Activated T-cell treated with anti-CD3 and anti-CD28 coated beads, Interleukin-2, amount 50 U/mL, for 4 hours (primary cell): ENCODE measurements at regions not wholly inside any gene's neighbourhood (a gene's known extent, or its start where the extent isn't known, plus 50 kb on each side); places are given as distances from the start of the nearest gene placed in this dataset.

Experiments
- ATAC-seq, 2 donors: fragments of 200-7000 bp; cut with Tn5 transposase; one replicate each; pipeline ENCODE4 v1.10.0; 2021
- DNase-seq: peaks from one replicate; pipeline ENCODE4 v3.0.0-alpha.2; 2020
- H3K27me3 Mint-ChIP-seq: one replicate; pipeline ENCODE4 v1.8.0; 2021; ENCODE audit warnings: low read depth, mixed read lengths
- H3K36me3 Mint-ChIP-seq: one replicate; pipeline ENCODE4 v1.8.0; 2022; ENCODE audit warnings: mixed read lengths; ENCODE audit not compliant: insufficient read depth
- H3K4me1 Mint-ChIP-seq: one replicate; pipeline ENCODE4 v1.8.0; 2021; ENCODE audit warnings: low read depth, mixed read lengths
- H3K4me3 Mint-ChIP-seq: one replicate; pipeline ENCODE4 v1.8.0; 2021; ENCODE audit warnings: mild to moderate bottlenecking, moderate library complexity, mixed read lengths
- H3K9me3 Mint-ChIP-seq: one replicate; pipeline ENCODE4 v1.8.0; 2021; ENCODE audit warnings: mixed read lengths

GRCh38 chr3:174755833-174756829, 103.0 kb upstream of the NAALADL2 start:
- ATAC-seq, result no peak
- no peak overlapping the region for H3K4me3 Mint-ChIP-seq

DNA sequence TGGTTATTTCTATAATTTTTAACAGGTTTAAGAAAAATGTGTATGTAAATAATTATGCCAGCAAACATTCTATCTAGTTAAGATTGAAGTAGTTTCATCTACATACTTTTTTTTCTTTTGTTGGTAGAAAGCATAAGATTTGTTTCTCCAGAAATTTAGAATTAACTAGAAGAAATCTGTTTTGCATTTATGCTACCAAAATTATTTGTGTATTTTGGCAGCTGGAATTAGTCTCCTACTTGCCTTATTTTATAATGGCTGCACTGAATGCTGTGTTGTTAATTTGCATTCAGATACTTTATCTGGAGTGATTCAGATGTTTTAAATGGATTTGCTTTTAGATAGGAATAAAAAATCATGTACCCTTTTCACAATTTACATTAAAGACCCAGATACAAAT, 100.2 kb upstream of the NAALADL2 start:
- no peaks in the 10 kb centered on the region for H3K36me3 Mint-ChIP-seq
- peaks cover 8% of the 10 kb centered on the region for H3K9me3 Mint-ChIP-seq
- no peak overlapping the region for H3K4me3 Mint-ChIP-seq
- H3K4me1 Mint-ChIP-seq, result no peaks in the 10 kb centered on the region
- H3K27me3 Mint-ChIP-seq, result no peaks in the 10 kb centered on the region
- ATAC-seq (no peak), DNase-seq (no peak)

More at GRCh38 chr3:174755833-174756829, 103.0 kb upstream of the NAALADL2 start:
- Mint-ChIP-seq H3K4me1 (no peaks in the 10 kb centered on the region), H3K9me3 (peaks cover 13% of the 10 kb centered on the region), H3K27me3 (no peaks in the 10 kb centered on the region), H3K36me3 (no peaks in the 10 kb centered on the region)
- DNase-seq, result no peak

DNA sequence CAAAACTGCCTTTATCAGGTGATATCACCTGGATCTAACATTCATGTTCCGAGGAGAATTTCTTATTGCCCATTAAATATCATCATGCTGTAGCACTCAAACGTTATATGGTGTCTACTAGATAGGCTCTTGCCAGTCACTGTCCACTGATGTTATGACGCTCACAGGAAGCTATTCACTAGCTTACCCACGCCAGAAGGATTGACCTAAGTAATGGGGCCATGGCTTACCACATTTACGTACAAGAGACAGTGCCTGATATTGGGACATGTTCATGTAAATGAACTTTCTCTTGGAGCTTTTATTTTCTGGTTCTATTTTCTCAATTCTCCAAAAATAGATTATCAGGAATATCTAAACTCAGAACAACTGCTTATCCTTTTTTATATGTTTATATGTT, 91.7 kb upstream of the NAALADL2 start:
- DNase-seq (no peak), ATAC-seq (no peak)
- Mint-ChIP-seq H3K27me3 (no peaks in the 10 kb centered on the region), H3K4me3 (no peak overlapping the region), H3K9me3 (peaks cover 9% of the 10 kb centered on the region), H3K36me3 (no peaks in the 10 kb centered on the region), H3K4me1 (no peaks in the 10 kb centered on the region)

DNA sequence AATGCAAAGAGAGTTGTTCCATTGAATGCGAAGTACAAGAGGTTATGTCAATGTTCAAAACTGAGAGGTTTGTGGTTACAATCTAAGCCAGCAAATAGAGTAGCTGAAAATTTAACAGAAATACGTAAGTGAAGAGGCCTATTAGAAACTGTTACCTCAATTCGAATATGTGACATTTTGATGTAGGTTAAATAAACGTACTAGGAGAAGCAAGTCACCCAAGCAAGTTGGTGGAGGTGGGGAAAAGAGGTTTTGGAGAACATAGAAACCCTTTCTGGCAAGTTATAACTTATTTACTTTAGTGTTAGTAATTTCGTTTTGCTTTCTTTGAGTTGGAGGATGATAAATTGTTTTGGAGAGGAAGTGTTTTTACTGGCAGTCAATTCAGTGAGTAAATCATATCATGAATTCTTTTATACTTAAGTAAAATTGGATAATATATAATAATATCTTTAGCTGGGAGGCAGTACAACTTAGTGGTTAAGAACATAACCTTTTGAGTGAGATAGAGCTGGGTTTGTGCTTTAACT, 91.2 kb upstream of the NAALADL2 start:
- H3K4me1 Mint-ChIP-seq, result no peaks in the 10 kb centered on the region
- no peaks in the 10 kb centered on the region for H3K27me3 Mint-ChIP-seq
- ATAC-seq (no peak), DNase-seq (no peak)
- peaks cover 9% of the 10 kb centered on the region for H3K9me3 Mint-ChIP-seq
- H3K36me3 Mint-ChIP-seq, result no peaks in the 10 kb centered on the region
- no peak overlapping the region for H3K4me3 Mint-ChIP-seq

- Mint-ChIP-seq H3K27me3 (no peaks in the 10 kb centered on the region), H3K4me1 (no peaks in the 10 kb centered on the region), H3K9me3 (peaks cover 12% of the 10 kb centered on the region), H3K36me3 (no peaks in the 10 kb centered on the region), H3K4me3 (no peak overlapping the region)
- no peak for ATAC-seq
- DNase-seq, result no peak
Observed at GRCh38 chr3:174769171-174769570, 90.0 kb upstream of the NAALADL2 start.

DNA sequence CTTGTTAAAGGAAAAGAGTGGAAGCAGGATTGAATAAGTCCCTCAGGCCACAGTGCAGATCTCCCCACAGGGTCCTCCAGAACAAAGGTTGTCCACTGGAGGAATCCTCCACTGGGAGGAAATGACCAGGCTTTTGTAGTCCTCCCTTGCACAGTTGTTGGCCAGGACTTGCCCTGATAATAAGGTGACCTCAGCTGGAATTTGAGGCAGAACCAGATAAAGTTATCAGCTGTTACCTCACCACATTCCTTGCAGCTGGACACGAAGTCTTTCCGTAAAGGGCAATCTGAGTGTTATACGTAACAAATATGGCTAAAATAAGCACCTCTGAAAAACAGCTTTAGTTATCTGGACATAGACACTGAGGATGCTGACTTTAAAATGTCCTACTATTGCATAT, 83.5 kb upstream of the NAALADL2 start:
- Mint-ChIP-seq H3K4me3 (no peak overlapping the region), H3K9me3 (peaks cover 4% of the 10 kb centered on the region), H3K4me1 (no peaks in the 10 kb centered on the region), H3K27me3 (no peaks in the 10 kb centered on the region), H3K36me3 (no peaks in the 10 kb centered on the region)
- DNase-seq (no peak), ATAC-seq (no peak)

DNA sequence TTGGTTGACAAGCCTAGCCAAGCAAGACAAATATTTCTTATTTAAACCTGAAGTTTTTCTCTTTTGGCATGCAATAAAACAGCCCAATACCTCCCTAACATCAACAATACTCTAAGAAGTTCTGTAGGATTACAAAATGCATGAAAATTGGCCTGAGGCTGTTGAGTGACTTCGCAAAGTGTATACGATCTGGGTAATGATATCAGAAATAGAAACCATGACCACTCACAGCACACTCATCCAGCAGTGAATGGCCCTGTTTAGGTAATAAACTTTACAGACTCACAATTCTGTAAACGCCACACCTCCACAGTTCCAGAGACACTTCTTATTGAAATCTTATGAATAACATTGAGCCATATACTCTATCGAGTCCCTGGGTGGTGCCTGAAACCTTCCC, 83.0 kb upstream of the NAALADL2 start:
- H3K36me3 Mint-ChIP-seq, result no peaks in the 10 kb centered on the region
- peaks cover 4% of the 10 kb centered on the region for H3K9me3 Mint-ChIP-seq
- no peak overlapping the region for H3K4me3 Mint-ChIP-seq
- no peaks in the 10 kb centered on the region for H3K4me1 Mint-ChIP-seq
- DNase-seq (no peak), ATAC-seq (no peak)
- no peaks in the 10 kb centered on the region for H3K27me3 Mint-ChIP-seq

DNA sequence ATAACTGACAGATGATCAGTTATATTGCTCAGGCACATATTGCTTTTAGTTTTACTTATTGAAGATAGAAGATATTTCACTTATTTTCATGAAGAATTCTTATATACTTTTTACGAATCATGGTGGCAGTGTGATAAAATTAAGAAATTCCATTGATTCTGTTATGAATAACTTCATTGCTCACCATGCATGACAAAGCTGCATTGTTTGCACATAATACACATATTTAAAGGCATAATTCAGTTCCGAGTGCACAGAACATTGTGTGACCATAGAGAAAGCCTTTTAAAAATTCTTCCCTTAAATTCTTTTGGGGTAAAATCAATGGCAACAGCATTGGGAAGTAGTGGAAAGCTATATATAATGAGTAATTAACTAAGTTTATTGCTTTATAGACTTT, 82.5 kb upstream of the NAALADL2 start:
- DNase-seq (no peak), ATAC-seq (no peak)
- Mint-ChIP-seq H3K4me3 (no peak overlapping the region), H3K27me3 (no peaks in the 10 kb centered on the region), H3K9me3 (peaks cover 4% of the 10 kb centered on the region), H3K4me1 (no peaks in the 10 kb centered on the region), H3K36me3 (no peaks in the 10 kb centered on the region)

DNA sequence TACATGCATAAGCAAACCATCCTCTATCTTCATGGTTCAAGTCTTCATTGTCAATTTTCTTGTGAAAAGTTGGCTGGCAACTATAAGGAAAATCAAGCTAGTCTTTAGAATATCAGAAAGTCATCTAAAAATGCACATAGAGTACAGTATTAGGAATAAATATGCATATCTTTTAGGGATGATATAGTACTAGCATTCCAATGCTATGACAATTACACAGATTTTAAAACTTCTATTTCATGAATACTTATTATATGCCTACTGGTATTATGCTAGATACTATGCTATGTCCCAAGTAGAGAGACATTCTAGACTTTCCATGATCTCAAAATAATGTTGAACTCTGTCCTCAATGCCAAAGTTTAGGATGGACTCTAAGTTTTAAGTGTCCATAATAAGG, 81.3 kb upstream of the NAALADL2 start:
- no peaks in the 10 kb centered on the region for H3K36me3 Mint-ChIP-seq
- H3K27me3 Mint-ChIP-seq, result no peaks in the 10 kb centered on the region
- peaks cover 4% of the 10 kb centered on the region for H3K9me3 Mint-ChIP-seq
- no peak for ATAC-seq
- H3K4me1 Mint-ChIP-seq, result no peaks in the 10 kb centered on the region
- no peak overlapping the region for H3K4me3 Mint-ChIP-seq
- DNase-seq, result no peak

DNA sequence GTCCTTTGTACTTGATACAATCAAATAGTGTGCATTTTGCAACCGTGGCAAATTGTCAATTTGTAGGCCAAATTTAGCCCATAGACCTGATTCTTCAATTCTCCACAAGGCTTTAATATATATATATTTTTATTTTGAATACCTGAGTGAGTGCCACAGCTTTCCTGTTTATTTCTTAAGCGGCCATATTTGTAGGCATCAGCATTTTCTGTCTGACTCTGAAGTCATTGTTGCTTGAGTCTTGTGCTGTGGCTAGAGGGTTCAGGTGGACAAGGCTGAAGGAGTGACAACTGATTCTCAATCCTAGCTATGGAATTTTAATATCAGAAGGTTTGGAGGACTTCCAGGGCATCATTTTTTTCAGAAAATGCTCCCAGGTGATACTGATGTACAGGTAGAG, 75.6 kb upstream of the NAALADL2 start:
- H3K4me1 Mint-ChIP-seq, result no peaks in the 10 kb centered on the region
- no peak overlapping the region for H3K4me3 Mint-ChIP-seq
- no peaks in the 10 kb centered on the region for H3K36me3 Mint-ChIP-seq
- DNase-seq (no peak), ATAC-seq (no peak)
- no peaks in the 10 kb centered on the region for H3K27me3 Mint-ChIP-seq
- H3K9me3 Mint-ChIP-seq, result no peaks in the 10 kb centered on the region

DNA sequence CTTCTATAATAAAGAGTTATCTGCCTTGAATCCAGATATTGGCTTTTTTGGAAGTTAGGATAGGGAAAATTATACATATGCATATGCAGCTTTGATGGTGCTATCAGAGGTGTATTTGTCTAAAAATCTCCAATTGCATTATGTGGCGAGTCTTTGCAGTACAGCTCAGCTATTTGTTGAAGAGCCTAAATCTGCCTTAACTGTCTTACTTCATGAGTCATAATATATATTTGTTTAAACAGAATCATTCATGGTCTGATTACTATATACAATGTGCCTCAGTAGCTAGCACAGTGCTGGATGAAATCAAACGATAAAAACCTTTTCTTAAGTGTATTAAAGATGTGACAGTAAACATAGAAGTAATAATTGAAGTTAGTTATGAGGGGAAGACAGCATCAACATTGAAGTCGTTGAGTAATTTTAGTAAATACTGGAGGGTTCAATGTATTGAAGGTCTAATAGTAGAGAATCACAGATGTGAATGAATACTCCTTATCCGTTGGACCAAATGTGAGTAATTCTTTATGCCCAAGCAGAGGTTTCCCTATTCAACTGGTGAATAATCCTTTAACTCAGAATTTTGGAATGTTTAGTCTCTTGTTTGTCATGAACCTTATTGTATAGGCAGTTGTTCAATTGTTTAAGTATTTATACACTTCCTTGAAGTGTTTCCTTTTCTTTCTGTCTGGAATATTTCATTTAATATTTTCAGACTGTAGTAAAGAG, 74.8 kb upstream of the NAALADL2 start:
- Mint-ChIP-seq H3K4me1 (no peaks in the 10 kb centered on the region), H3K4me3 (no peak overlapping the region), H3K27me3 (no peaks in the 10 kb centered on the region), H3K36me3 (no peaks in the 10 kb centered on the region), H3K9me3 (peaks cover 4% of the 10 kb centered on the region)
- ATAC-seq (no peak), DNase-seq (no peak)

- ATAC-seq (no peak), DNase-seq (no peak)
- H3K9me3 Mint-ChIP-seq, result peaks cover 4% of the 10 kb centered on the region
- H3K36me3 Mint-ChIP-seq, result no peaks in the 10 kb centered on the region
- no peak overlapping the region for H3K4me3 Mint-ChIP-seq
- H3K27me3 Mint-ChIP-seq, result no peaks in the 10 kb centered on the region
- no peaks in the 10 kb centered on the region for H3K4me1 Mint-ChIP-seq
Observed at GRCh38 chr3:174786825-174787224, 72.3 kb upstream of the NAALADL2 start.

- DNase-seq, result no peak
- Mint-ChIP-seq H3K27me3 (no peaks in the 10 kb centered on the region), H3K4me1 (no peaks in the 10 kb centered on the region), H3K4me3 (no peak overlapping the region), H3K9me3 (peaks cover 4% of the 10 kb centered on the region), H3K36me3 (no peaks in the 10 kb centered on the region)
- no peak for ATAC-seq
Observed at GRCh38 chr3:174791161-174791560, 68.0 kb upstream of the NAALADL2 start.

- no peaks in the 10 kb centered on the region for H3K36me3 Mint-ChIP-seq
- no peak overlapping the region for H3K4me3 Mint-ChIP-seq
- peaks cover 7% of the 10 kb centered on the region for H3K9me3 Mint-ChIP-seq
- ATAC-seq (no peak), DNase-seq (no peak)
- H3K27me3 Mint-ChIP-seq, result no peaks in the 10 kb centered on the region
- no peaks in the 10 kb centered on the region for H3K4me1 Mint-ChIP-seq
Observed at GRCh38 chr3:174792864-174793263, 66.3 kb upstream of the NAALADL2 start.
